ENCODE measurements at regions not wholly inside any gene's neighbourhood (a gene's known extent, or its start where the extent isn't known, plus 50 kb on each side); places are given as distances from the start of the nearest gene placed in this dataset.
A peak's percentile ranks its signal among the peaks of the same experiment; 100 is the strongest.

DNA sequence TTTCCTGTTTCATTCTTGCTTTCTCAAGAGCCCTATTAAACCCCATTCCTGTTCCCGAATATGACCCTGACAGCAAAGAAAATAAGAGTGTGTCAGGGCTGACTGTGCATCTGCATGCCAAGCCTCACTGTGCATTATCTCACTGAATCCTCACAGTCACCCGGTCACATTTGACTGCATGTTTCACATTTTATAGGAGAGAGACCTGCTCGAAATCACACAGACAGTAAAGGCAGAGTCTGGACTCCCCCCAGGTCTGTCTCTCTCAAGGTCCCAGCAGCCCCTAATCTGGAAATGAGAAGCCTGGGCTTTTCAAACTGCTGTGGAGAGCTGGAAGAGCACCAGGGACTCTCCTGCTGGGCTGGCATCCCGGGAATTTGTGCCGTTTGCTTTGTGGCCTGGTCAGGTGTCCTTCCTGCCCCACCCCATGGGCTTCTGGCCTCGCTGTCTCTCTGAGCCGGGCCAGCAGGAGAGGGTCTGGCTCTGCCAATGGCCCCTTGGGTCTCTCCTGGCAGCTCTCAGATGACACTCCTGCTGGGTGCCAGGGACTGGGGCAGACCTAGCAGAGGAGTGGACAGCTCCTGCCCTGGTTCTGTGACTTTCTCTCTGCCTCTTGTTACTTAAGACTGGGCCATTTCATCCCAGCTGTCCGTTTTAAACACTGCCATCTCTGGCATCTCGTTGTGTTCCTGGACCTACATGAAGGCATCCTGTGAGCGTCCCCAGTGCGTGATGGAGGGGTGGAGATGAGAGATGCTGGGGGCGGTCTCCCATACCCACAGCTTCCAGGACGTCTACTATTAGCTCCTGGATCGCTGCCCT lies 173.6 kb downstream of the ARHGAP12 start:
- DNase-seq (ENCODE audit: low read depth) = no peak

DNA sequence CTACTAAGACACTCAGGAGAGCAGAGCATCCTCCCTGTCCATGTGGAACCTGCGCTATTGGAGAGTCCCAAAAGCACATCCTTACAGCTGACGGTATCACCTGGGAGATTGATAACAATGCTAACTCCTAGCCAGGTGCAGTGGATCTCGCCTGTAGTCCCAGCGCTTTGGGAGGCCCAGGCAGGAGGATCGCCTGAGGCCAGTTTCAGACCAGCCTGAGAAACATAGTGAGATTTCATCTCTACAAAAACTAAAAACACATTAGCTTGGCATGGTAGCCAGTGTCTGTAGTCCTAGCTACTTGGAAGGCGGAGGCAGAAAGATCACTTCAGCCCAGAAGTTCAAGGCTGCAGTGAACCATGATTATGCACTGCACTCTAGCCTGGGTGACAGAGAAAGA lies 174.9 kb downstream of the ARHGAP12 start:
- DNase-seq (ENCODE audit: low read depth) = no peak

DNA sequence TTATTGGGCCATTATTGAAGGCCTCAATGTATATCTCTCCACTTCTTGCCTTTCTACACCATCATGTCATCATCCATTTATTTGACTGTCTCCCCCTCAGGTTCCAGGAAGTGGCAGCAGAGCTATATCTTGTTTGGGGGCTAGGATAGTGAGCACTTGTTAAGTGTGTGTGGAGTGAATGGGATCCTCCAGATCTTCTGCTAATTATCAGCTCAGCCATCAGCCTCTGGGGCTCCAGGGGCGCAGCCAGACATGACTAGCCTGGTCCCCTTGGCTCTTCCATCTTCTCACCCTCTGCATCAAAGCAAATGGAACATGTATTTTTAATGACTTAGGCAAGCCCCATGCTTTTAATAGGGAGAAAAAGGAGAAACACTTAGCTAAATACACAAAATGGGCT lies 176.5 kb downstream of the ARHGAP12 start:
- DNase-seq (ENCODE audit: low read depth) = no peak

DNA sequence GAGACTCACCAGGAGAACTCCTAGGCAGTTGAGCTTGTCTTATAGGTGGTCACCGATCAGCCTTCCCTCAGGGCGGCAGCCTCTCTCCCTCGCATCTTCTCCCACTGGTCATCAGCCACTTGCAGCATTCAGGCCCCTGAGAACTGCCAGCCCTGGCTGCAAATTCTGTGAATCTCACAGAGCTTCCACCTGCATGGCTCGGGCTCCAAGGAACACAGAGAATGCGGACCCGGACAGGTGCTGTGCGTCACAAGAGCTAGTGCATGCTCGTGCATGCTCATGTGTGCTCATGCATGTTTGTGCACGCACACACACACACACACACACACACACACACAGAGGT lies 176.9 kb downstream of the ARHGAP12 start:
- DNase-seq (ENCODE audit: low read depth) = no peak

DNA sequence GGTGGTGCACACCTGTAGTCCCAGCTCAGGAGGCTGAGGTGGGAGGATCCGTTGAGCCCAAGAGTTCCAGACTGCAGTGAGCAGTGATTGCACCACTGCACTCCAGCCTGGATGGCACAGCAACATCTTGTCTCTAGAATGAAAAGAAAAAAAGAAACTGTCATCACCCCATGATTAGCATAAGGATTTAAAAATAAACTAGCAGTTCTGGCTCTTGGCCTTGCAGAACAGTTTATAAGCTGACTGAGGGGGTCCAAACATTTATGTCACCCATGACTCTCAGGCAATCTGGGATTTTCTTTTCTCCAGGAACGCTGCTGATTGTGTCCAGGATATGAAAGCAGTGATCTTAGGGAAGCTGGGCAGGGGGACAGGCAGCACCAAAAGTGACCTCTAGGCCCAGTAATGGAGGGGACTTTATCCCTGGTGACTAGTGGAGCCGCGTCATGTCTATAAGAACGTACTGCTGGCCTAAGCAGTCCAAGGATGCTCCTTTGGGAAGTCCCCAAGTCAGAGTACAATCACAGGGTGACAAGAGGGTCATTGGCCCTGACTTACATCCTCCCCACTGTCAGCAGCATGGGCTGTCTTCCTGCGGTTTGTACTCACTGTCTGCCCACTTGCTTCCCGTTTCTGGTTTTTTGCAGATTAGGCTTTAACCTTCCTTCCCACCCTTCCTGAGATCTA lies 177.4 kb downstream of the ARHGAP12 start:
- DNase-seq (ENCODE audit: low read depth) = no peak

DNA sequence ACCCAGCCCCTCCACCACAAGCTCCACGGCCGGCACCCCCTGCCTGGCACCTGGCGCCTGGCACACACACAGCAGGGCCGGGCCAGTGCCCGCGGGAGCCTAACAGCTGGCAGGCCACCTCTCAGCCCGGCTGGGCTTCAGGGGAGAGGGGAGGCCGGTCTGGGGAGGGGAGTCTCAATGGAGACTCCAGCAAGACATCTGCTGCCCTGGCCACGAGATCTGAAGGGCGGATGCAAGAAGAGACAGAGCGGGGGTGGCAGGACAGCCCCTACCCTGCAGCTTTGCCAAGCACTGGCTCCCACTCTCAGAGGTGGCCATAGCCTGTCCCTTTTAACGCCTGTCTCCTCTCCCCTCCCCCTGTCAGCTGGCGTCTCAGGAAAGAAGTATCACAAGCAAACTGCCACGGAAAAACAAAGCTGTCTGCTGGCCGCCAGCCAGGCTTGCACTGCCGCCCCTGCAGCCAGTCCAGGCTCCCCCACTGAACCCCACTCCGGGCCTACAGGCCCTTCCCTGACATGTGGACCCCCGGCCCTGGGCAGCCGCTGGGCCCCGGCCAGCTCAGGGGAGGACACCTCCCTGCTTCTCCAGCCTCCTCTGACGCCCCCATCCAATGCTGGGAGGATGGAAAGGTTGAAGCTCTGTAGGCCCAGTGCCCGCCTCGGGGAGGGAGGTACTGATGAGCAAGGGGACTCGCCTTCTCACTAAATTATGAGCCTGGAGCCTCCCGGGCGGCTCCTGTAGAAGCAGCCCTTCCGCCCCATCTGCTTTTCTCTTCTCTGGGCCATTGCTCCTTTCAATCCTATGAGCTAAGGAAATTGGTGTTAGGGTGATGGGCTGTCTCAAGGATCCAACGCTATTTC lies 178.4 kb downstream of the ARHGAP12 start:
- no peak for DNase-seq (ENCODE audit: low read depth)

DNA sequence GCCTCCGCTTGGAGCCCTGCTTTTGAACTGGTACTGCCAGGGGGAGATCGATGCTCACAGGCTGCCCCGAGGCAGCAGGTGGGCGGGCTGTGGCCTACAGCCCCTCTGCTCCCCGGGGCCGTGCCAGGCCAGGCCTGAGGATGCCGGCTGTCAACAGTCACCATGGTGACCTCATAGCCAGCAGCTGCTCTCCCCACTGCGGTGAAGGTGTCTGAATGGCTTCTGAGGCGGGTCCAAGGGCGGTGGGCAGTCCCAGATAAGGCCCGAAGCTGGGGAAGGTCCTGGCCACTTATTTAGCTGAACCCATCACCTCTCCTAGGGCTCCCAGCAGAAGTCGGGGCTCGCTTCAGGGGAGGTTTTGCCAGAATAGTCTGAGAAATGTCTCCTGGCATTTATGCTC lies 179.3 kb downstream of the ARHGAP12 start:
- DNase-seq (ENCODE audit: low read depth) = no peak

DNA sequence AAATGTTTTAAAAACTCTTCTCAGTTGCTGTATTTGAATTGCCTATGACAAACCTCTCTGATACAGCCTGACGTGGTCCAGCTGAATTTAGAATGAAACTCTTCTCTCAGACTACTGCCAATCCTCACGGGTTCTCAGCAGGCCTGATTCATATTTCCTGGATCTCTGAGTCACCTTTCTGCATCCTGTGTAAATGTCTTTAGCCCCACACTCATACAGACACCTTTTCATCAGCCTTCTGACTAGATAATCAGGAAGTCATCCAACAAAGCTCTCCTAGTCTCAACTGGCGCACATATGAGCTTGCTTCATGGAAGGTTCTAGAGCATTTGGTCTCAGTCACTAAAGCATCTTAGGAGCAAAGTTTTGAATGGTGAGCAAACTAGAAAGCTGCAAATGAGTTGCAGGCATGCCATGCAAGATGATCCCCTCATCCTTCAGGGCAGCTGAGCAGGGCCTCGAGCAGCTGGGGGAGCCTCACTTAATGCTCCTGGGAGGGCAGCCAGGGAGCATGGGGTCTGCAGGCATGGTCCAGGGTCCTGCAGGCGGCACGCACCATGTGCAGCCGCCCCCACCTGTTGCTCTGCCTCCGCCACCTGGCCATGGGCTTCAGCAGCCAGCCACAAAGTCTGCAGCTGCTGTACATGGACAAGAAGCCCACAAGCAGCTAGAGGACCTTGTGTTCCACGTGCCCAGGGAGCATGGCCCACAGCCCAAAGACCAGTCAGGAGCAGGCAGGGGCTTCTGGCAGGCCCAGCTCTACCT lies 182.8 kb downstream of the ARHGAP12 start:
- peak; percentile 93 for DNase-seq (ENCODE audit: low read depth)

DNA sequence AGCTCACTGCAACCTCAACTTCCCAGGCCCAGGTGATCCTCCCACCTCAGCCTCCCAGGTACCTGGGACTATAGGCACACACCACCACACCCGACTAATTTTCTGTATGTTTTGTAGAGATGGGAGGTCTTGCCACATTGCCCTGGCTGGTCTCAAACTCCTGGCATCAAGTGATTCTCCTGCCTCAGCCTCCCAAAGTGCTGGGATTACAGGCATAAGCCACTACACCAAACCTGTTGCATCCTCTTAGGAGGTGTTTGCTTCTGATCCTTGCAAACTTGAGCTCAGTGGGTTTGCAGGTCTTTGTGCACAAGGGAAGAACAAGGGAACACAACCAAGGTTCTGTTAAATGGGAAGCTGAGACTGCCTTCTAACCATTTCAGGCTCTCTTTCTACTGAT lies 184.6 kb downstream of the ARHGAP12 start:
- DNase-seq (ENCODE audit: low read depth) = no peak

DNA sequence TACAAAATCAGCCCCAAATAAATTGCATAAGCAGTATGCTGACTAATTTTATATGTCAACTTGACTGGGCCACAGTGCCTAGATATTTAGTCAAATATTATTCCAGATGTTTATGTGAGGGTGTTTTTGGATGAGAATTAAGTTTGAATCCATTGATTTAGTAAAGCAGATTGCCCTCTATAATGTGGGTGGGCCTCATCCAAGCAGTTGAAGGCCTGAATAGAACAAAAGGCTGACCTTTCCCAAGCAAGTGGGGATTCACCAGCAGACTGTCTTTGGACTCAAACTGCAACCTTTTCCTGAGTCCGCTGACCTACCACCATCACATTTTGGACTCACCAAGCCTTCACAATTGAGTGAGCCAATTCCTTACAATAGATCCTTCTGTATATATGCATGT lies 186.4 kb downstream of the ARHGAP12 start:
- no peak for DNase-seq (ENCODE audit: low read depth)

DNA sequence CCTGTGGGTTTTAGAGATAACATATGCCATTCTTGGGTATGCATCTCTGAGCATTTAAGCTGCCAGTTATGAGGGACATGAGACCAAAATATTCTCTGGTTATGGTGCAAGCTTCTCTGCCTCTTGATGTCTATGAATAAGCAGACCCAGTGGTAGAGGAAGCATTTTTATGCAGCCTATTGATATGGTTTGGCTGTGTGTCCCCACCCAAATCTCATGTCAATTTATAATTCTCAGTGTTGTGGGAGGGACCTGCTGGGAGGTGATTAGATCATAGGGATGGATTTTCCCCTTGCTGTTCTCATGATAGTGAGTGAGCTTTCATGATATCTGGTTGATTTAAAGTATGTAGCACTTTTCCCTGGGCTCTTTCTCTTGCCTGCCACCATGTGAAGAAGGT lies 187.2 kb downstream of the ARHGAP12 start:
- DNase-seq (ENCODE audit: low read depth) = no peak

DNA sequence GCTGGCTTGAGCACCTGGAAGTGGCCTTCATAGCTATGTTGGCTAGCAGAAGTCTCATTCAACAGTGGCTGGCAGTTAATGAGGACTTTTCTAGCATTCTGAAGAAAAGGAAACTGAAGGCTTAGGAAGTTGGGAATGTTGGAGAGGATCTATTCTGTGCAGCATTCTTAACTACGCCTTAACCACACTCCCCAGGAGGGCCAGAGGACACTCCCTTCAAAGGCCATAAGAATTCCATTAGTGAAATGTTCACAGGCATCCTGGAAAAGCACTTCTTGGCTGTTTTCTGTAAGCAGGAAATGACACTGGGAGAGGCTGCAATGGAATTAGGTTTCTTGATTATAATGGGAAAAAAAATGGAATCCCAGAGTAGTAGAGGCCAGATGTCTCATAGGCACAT lies 188.9 kb downstream of the ARHGAP12 start:
- DNase-seq (ENCODE audit: low read depth) = peak; percentile 94

DNA sequence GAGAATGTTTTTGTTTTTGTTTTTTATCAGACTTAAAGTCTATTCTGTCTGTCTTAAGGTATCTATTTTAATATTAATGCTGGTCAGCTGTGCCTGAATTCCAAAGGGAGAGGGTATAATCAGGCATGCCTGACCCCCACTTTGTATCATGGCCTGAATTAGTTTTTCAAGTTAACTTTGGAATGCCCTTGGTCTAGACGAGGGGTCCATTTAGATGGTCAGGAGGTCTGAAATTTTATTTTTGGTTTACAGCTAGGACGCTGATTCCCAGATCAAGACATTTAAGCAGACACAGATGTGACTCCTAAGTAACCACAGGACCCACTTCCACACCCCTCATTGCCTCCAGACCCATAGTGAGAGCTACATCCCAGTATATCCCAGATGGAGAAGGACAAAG lies 189.5 kb downstream of the ARHGAP12 start:
- DNase-seq (ENCODE audit: low read depth) = no peak

DNA sequence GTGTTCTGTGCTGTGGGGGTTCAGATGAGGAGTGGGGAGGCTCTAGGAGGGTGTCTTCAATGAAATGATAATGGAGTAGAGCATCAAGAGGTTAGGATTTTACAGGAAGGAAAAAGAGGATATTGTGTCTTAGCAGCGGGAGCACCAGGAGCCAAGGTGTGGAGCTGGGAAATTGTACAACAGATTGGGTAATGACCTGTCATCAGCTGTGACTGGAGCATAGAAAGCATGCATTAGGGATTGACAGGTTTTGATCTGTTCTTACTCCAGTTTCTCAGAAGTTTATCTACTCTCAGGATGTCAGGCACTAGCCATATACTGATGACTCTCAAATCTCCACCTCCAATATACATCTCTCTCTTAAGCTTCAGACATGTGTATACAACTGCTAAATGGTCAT lies 196.9 kb downstream of the ARHGAP12 start:
- no peak for DNase-seq (ENCODE audit: low read depth)

DNA sequence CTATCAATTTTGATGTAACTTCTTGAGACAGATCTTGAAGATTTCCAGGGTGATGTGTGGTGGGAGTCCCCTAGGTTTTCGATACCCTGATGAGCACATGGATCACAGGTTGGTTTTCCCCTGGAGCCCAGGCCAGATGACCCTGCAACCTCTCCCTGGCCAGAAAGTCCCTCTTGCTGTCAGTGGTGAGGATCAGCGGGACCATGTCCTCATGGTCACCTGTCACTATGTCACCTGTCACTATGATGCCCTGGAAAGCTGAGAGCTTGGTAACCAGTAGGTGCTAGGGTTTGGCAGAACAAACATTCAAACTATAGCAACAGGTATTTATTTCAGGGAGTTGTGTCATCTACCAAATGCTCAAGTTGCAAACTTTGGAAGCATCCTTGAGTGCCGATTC lies 197.9 kb downstream of the ARHGAP12 start:
- no peak for DNase-seq (ENCODE audit: low read depth)

DNA sequence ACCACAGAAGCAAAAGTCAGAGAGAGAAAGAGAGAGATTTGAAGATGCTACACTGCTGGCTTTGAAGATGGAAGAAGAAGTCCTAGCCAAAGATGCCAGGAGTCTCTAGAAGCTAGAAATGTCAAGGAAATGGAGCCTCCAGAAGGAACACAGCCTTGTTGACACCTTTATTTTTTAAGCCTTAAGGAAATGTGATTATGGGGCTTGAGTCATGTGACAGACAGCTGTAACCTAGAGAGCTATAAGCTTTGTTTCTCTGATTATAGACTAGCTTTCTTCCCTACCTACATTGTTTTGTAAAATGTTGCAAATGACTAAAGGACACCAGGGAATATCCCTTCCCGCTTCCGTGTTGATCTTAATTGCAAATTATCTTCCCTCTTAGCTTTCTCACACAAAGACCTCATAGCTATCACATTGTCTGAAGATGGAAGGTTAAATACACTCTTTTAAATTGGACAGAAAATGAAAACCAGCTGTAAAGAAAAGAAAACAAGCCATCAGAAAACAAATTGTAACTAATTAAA lies 199.9 kb downstream of the ARHGAP12 start:
- DNase-seq (ENCODE audit: low read depth) = no peak

DNA sequence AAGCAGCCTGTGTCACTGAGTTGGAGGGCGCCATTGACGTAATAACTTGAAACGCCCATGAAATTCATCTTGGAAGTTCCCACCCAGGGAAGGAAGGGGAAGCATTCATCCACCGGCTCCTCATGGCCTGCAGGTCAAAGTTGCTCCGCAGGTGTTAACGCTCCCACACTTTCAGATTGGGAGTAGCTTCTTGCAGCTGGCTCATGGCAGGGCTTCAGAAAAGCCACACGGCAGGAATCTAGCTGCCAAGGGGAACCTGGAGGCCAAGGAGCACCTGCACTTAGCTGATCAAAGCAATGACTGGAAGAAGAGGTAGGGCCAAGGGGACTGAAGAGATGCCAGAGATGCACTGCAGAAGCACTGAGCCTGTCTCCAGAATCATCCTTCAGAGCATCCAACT lies 203.2 kb downstream of the ARHGAP12 start:
- DNase-seq (ENCODE audit: low read depth) = no peak

DNA sequence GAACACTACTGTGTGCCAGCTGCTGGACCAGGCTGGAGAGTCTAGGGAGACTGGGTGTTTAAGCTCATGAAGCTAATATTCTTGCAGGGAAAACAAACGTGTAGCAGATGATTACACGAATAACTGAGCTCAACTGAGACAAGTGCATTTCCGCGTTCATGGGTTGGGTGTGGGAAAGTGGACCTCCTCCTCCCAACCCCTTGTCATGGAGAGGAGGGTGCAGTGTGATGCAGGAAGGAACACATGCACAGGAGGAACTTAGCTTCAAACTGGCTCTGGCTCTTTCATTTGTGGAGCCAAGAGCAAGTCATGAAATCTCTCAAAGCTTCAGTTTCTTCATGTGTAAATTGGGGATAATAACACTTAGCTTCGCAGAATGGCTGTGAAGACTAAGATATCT lies 204.3 kb downstream of the ARHGAP12 start:
- no peak for DNase-seq (ENCODE audit: low read depth)

DNA sequence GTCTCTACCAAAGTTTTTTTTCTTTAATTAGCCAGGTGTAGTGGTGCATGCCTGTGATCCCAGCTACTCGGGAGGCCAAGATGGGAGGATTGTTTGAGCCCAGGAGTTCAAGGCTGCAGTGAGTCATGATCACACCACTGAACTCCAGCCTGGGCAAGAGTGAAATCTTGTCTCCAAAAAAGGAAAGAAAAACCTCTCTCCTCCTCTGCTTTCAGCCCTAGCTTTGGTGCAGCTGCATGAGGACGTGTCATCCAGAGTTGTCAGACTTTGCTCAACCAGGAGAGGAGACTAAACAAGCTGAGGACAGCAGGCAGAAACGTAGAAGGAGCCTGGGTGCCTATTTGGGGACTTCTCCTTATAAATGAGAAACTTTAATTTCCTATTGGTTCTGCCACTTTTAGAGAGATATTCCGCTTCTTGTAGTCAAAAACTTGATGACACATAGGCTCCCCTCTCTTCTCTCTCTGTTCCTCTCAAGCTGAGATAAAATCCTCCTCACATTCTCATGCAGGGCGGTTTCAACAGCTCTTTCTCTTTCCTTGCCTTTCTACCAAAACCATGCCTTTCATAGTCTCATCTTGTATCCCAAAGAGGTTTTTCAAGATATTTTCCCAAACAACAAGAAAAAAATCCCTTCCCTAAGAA lies 205.4 kb downstream of the ARHGAP12 start:
- no peak for DNase-seq (ENCODE audit: low read depth)

DNA sequence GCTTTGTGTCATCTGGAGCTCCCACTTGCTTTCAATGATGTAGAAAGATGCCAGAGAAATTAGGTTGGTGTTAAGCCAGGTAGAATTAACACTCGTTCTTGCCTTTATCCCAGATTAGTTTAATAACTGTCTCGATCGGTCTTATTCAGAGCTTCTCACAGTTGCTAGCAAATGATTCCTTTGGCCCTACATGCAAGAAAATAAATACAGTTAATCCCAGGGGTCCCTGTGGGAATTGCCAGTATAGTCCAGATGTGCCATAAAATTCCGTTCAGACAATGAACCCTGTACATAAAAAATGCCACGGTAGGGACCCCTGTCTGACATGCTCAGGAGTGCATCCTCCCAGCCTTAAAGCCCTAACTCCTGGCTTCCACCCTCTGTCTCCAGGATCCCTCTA lies 207.5 kb downstream of the ARHGAP12 start:
- no peak for DNase-seq (ENCODE audit: low read depth)

DNA sequence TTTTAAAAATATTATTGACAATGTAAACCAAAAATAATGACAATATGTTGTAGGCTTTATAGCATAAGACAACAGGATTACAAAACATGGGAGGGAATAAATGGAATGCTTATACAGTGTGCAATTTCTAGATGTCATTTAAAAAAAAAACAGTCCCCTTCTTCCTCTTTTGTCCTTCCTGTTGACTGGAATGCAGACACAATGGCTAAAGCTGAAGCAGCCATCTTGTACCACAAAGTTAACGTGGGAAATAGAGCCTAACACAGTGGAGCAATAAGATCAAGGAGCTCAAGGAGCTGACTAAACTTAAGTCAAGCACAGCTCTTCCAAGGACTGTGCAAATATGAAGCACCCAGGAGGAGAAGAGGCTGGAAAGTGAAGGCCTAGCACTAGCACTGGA lies 208.1 kb downstream of the ARHGAP12 start:
- DNase-seq (ENCODE audit: low read depth) = no peak
